Calu3 (cell line): ENCODE measurements at regions not wholly inside any gene's neighbourhood (a gene's known extent, or its start where the extent isn't known, plus 50 kb on each side); places are given as distances from the start of the nearest gene placed in this dataset.
A peak's percentile ranks its signal among the peaks of the same experiment; 100 is the strongest.
"Not testable (repeated sequence)": the region's sequence is repeated elsewhere in the genome, so short reads cannot be mapped to it uniquely, and the experiment has no call there.

Experiments
- BruUV-seq: library from RNA; stranded (reverse); fragments of 400-500 nt; replicated peaks from 2 replicates; lab custom pipeline; 2021; lab: Mats Ljungman, UMichigan
- CTCF ChIA-PET: fragments of 300-600 bp; sonication (Branson Sonifier 250); formaldehyde crosslinking; loops from one replicate; lab custom pipeline; 2022; ENCODE audit warnings: antibody characterized with exemption; lab: Charles Lee
- DNase-seq: peaks from one replicate; pipeline ENCODE4 v3.0.0; 2022
- H3K27ac Mint-ChIP-seq: one replicate; pipeline ENCODE4 v1.8.0; 2022; ENCODE audit warnings: mixed read lengths; ENCODE audit not compliant: unreplicated experiment
- H3K27me3 Mint-ChIP-seq: one replicate; pipeline ENCODE4 v1.8.0; 2022; ENCODE audit warnings: mixed read lengths; ENCODE audit not compliant: unreplicated experiment
- H3K36me3 Mint-ChIP-seq: one replicate; pipeline ENCODE4 v1.8.0; 2022; ENCODE audit warnings: mild to moderate bottlenecking, moderate library complexity, mixed read lengths; ENCODE audit not compliant: insufficient read depth, unreplicated experiment
- H3K4me1 Mint-ChIP-seq: one replicate; pipeline ENCODE4 v1.8.0; 2022; ENCODE audit warnings: mild to moderate bottlenecking, low read depth, mixed read lengths; ENCODE audit not compliant: unreplicated experiment
- H3K4me3 Mint-ChIP-seq: one replicate; pipeline ENCODE4 v1.8.0; 2022; ENCODE audit warnings: mild to moderate bottlenecking, low read depth, moderate library complexity, mixed read lengths; ENCODE audit not compliant: unreplicated experiment
- H3K9me3 Mint-ChIP-seq: one replicate; pipeline ENCODE4 v1.8.0; 2022; ENCODE audit warnings: low read depth, mixed read lengths; ENCODE audit not compliant: unreplicated experiment
- CTCF ChIP-seq: fragments of 200-600 bp; IDR thresholded peaks from one replicate; pipeline ENCODE4 v1.8.0; 2022; ENCODE audit warnings: antibody characterized with exemption; ENCODE audit not compliant: unreplicated experiment
- intact Hi-C: fragments of 100-400 bp; cut with micrococcal nuclease; formaldehyde crosslinking; loops from one replicate; pipeline ENCODE4 v1.10.0; 2022; ENCODE audit not compliant: unreplicated experiment

- Mint-ChIP-seq H3K4me1 (peaks cover 28% of the 10 kb centered on the region), H3K9me3 (no peaks in the 10 kb centered on the region), H3K27ac (peak overlapping the region; percentile 91), H3K4me3 (peak overlapping the region; percentile 77), H3K36me3 (peaks cover 47% of the 10 kb centered on the region), H3K27me3 (no peaks in the 10 kb centered on the region)
- CTCF ChIA-PET: interaction anchor here (0.5 to 1.0 kb wide), 5 partner anchors 14 to 462 kb away, joined by 3 to 8 read pairs (median 5); no protein-coding TSS in a partner anchor
- intact Hi-C loops: loop anchor here (5.0 kb wide), 2 partner anchors 62 to 293 kb away; partner anchors contain the start of gene POM121L2
- no peak for TF ChIP-seq CTCF
- BruUV-seq: no TSS peak
- peak; percentile 86 for DNase-seq
Observed at GRCh38 chr6:27605401-27606342, 132.8 kb upstream of the ZNF184 start.

GRCh38 chr6:27604986-27605385, 132.1 kb upstream of the ZNF184 start:
- intact Hi-C loops: loop anchor here (5.0 kb wide), 2 partner anchors 62 to 293 kb away; partner anchors contain the start of gene POM121L2
- peaks cover 28% of the 10 kb centered on the region for H3K4me1 Mint-ChIP-seq
- H3K27me3 Mint-ChIP-seq: no peaks in the 10 kb centered on the region
- H3K4me3 Mint-ChIP-seq: peak overlapping the region; percentile 77
- no TSS peak for BruUV-seq
- no peak for TF ChIP-seq CTCF
- CTCF ChIA-PET: interaction anchor here (1.0 kb wide), 2 partner anchors 147 to 427 kb away, joined by 3 to 5 read pairs; no protein-coding TSS in a partner anchor
- H3K27ac Mint-ChIP-seq: peak overlapping the region; percentile 91
- no peak for DNase-seq
- peaks cover 51% of the 10 kb centered on the region for H3K36me3 Mint-ChIP-seq
- H3K9me3 Mint-ChIP-seq: no peaks in the 10 kb centered on the region

- H3K27me3 Mint-ChIP-seq: no peaks in the 10 kb centered on the region
- CTCF ChIA-PET: interaction anchor here (1.2 to 2.0 kb wide), 3 partner anchors 16 to 289 kb away, joined by 3 to 9 read pairs (median 4); no protein-coding TSS in a partner anchor
- BruUV-seq: no TSS peak
- no peaks in the 10 kb centered on the region for H3K9me3 Mint-ChIP-seq
- H3K4me1 Mint-ChIP-seq: peaks cover 15% of the 10 kb centered on the region
- peaks cover 42% of the 10 kb centered on the region for H3K36me3 Mint-ChIP-seq
- TF ChIP-seq CTCF: no peak
- H3K27ac Mint-ChIP-seq: no peak overlapping the region
- intact Hi-C loops: no loop called here
- DNase-seq: no peak
- H3K4me3 Mint-ChIP-seq: peak overlapping the region; percentile 81
Observed at GRCh38 chr6:27601668-27602254, 128.9 kb upstream of the ZNF184 start.

GRCh38 chr6:27599859-27600532, 127.1 kb upstream of the ZNF184 start:
- Mint-ChIP-seq H3K4me1 (peaks cover 1% of the 10 kb centered on the region), H3K27me3 (no peaks in the 10 kb centered on the region), H3K4me3 (peak overlapping the region; percentile 81), H3K9me3 (no peaks in the 10 kb centered on the region), H3K27ac (no peak overlapping the region), H3K36me3 (peaks cover 25% of the 10 kb centered on the region)
- BruUV-seq: no TSS peak
- TF ChIP-seq CTCF: no peak
- CTCF ChIA-PET: interaction anchor here (0.6 to 0.7 kb wide), 2 partner anchors 9 to 291 kb away, joined by 3 read pairs; no protein-coding TSS in a partner anchor
- intact Hi-C loops: no loop called here
- no peak for DNase-seq

GRCh38 chr6:27597031-27597567, 124.2 kb upstream of the ZNF184 start:
- H3K27me3 Mint-ChIP-seq, H3K4me1 Mint-ChIP-seq, intact Hi-C loops, CTCF ChIA-PET, H3K4me3 Mint-ChIP-seq, BruUV-seq, H3K27ac Mint-ChIP-seq, H3K9me3 Mint-ChIP-seq, DNase-seq: not testable (repeated sequence)
- peaks cover 18% of the 10 kb centered on the region for H3K36me3 Mint-ChIP-seq
